ENCODE measurements at regions not wholly inside any gene's neighbourhood (a gene's known extent, or its start where the extent isn't known, plus 50 kb on each side); places are given as distances from the start of the nearest gene placed in this dataset.
"Not testable (repeated sequence)": the region's sequence is repeated elsewhere in the genome, so short reads cannot be mapped to it uniquely, and the experiment has no call there.

- TF ChIP-seq CTCF, POLR2A, EP300 (IDR thresholded peaks at IDR 0.05): not testable (repeated sequence)
These were observed 675.8 kb downstream of the XIRP2 start for GRCh38 chr2:167563885-167564619.
